H9 (cell line): ENCODE measurements at regions not wholly inside any gene's neighbourhood (a gene's known extent, or its start where the extent isn't known, plus 50 kb on each side); places are given as distances from the start of the nearest gene placed in this dataset.

Experiments used
- DNase-seq: peaks from one replicate; pipeline ENCODE4 v3.0.0-alpha.2; 2017
- H2AFZ ChIP-seq: one replicate; pipeline ENCODE4 v1.6.1; 2013; ENCODE audit warnings: mild to moderate bottlenecking, low read length, control low read depth, moderate library complexity
- H2AK5ac ChIP-seq: 2 replicates; pipeline ENCODE4 v1.6.1; 2013; ENCODE audit warnings: low read length, control low read depth, mixed read lengths; ENCODE audit not compliant: insufficient read length
- H2BK120ac ChIP-seq: one replicate; pipeline ENCODE4 v1.6.1; 2013; ENCODE audit warnings: low read depth, mild to moderate bottlenecking, low read length, control low read depth, inconsistent platforms; ENCODE audit not compliant: poor library complexity, severe bottlenecking
- H2BK12ac ChIP-seq: 2 replicates; pipeline ENCODE4 v1.6.1; 2013; ENCODE audit warnings: low read length, control low read depth, mixed read lengths, low read depth; ENCODE audit not compliant: insufficient read length
- H2BK15ac ChIP-seq: 2 replicates; pipeline ENCODE4 v1.6.1; 2013; ENCODE audit warnings: low read depth, low read length, control low read depth
- H2BK20ac ChIP-seq: one replicate; pipeline ENCODE4 v1.6.1; 2013; ENCODE audit warnings: low read depth, mild to moderate bottlenecking, low read length, control low read depth, inconsistent platforms; ENCODE audit not compliant: poor library complexity, severe bottlenecking
- H2BK5ac ChIP-seq: 2 replicates; pipeline ENCODE4 v1.6.1; 2013; ENCODE audit warnings: low read length, control low read depth, mixed read lengths; ENCODE audit not compliant: insufficient read length
- H3K14ac ChIP-seq: 2 replicates; pipeline ENCODE4 v1.6.1; 2013; ENCODE audit warnings: low read length, control low read depth; ENCODE audit not compliant: insufficient read depth
- H3K18ac ChIP-seq: 2 replicates; pipeline ENCODE4 v1.6.1; 2013; ENCODE audit warnings: low read depth, mild to moderate bottlenecking, mixed read lengths, low read length, control low read depth; ENCODE audit not compliant: insufficient read length
- H3K23ac ChIP-seq: 2 replicates; pipeline ENCODE4 v1.6.1; 2013; ENCODE audit warnings: low read length, control low read depth, mixed read lengths, low read depth; ENCODE audit not compliant: insufficient read length
- H3K23me2 ChIP-seq: 2 replicates; pipeline ENCODE4 v1.6.1; 2013; ENCODE audit warnings: low read depth, mild to moderate bottlenecking, mixed read lengths, low read length, control low read depth; ENCODE audit not compliant: insufficient read length, poor library complexity, severe bottlenecking
- H3K27ac ChIP-seq: 2 replicates; pipeline ENCODE4 v1.5.1; 2013; ENCODE audit warnings: low read length, control low read depth, mixed read lengths, low read depth; ENCODE audit not compliant: insufficient read length
- H3K27me3 ChIP-seq: 2 replicates; pipeline ENCODE4 v1.6.1; 2013; ENCODE audit warnings: low read length, control low read depth, inconsistent platforms; ENCODE audit not compliant: insufficient read depth
- H3K4ac ChIP-seq: 2 replicates; pipeline ENCODE4 v1.6.1; 2013; ENCODE audit warnings: low read depth, mild to moderate bottlenecking, control low read depth, inconsistent platforms, low read length, moderate library complexity
- H3K4me1 ChIP-seq: 2 replicates; pipeline ENCODE4 v1.6.1; 2013; ENCODE audit warnings: low read length, control low read depth, inconsistent platforms; ENCODE audit not compliant: insufficient read depth
- H3K4me2 ChIP-seq: 2 replicates; pipeline ENCODE4 v1.6.1; 2013; ENCODE audit warnings: low read length, control low read depth, mixed read lengths; ENCODE audit not compliant: insufficient read length, insufficient read depth
- H3K56ac ChIP-seq: 2 replicates; pipeline ENCODE4 v1.6.1; 2013; ENCODE audit warnings: low read depth, mild to moderate bottlenecking, mixed read lengths, low read length, control low read depth; ENCODE audit not compliant: insufficient read length
- H3K79me1 ChIP-seq: 2 replicates; pipeline ENCODE4 v1.6.1; 2013; ENCODE audit warnings: low read depth, mild to moderate bottlenecking, moderate library complexity, low read length, control low read depth, inconsistent platforms; ENCODE audit not compliant: insufficient read depth, poor library complexity, severe bottlenecking
- H3K79me2 ChIP-seq: 2 replicates; pipeline ENCODE4 v1.6.1; 2013; ENCODE audit warnings: low read length, control low read depth, inconsistent platforms; ENCODE audit not compliant: insufficient read depth
- H3K9ac ChIP-seq: 2 replicates; pipeline ENCODE4 v1.6.1; 2013; ENCODE audit warnings: low read length, control low read depth, mixed read lengths; ENCODE audit not compliant: insufficient read length; ENCODE audit errors: extremely low read depth
- H3K9me3 ChIP-seq: one replicate; pipeline ENCODE4 v1.6.1; 2013; ENCODE audit warnings: low read depth, low read length, inconsistent platforms; ENCODE audit not compliant: control insufficient read depth
- H3T11ph ChIP-seq: one replicate; pipeline ENCODE4 v1.6.1; 2013; ENCODE audit warnings: mild to moderate bottlenecking, low read length, control low read depth, inconsistent platforms
- H4K20me1 ChIP-seq: one replicate; pipeline ENCODE4 v1.6.1; 2013; ENCODE audit not compliant: control insufficient read depth, insufficient read length, insufficient read depth
- H4K5ac ChIP-seq: 2 replicates; pipeline ENCODE4 v1.6.1; 2013; ENCODE audit warnings: low read depth, mild to moderate bottlenecking, mixed read lengths, low read length, control low read depth; ENCODE audit not compliant: insufficient read length
- H4K8ac ChIP-seq: replicated peaks from 2 replicates; pipeline ENCODE4 v1.6.1; 2013; ENCODE audit warnings: low read length, control low read depth, mixed read lengths, low read depth; ENCODE audit not compliant: insufficient read length
- H4K91ac ChIP-seq: 2 replicates; pipeline ENCODE4 v1.6.1; 2013; ENCODE audit warnings: low read depth, mild to moderate bottlenecking, moderate library complexity, mixed read lengths, low read length, control low read depth; ENCODE audit not compliant: insufficient read length
- H3K27ac Mint-ChIP-seq, 3 experiments: 2 replicates in 2 of 3; 3 replicates in 1 of 3; pipeline ENCODE4 v1.8.0; 2020 to 2021; ENCODE audit warnings: mixed read lengths in 3 of 3, mild to moderate bottlenecking in 1 of 3, moderate library complexity in 1 of 3
- H3K27me3 Mint-ChIP-seq: 2 replicates; pipeline ENCODE4 v1.8.0; 2021; ENCODE audit warnings: low read depth, mild to moderate bottlenecking, moderate library complexity, mixed read lengths
- H3K36me3 Mint-ChIP-seq, 3 experiments: 2 replicates in 2 of 3; 3 replicates in 1 of 3; pipeline ENCODE4 v1.8.0; 2020 to 2021; ENCODE audit warnings: low read depth in 3 of 3, mixed read lengths in 3 of 3; ENCODE audit not compliant: insufficient read depth in 1 of 3
- H3K4me1 Mint-ChIP-seq, 2 experiments: 2 replicates each; pipeline ENCODE4 v1.8.0; 2020; ENCODE audit warnings: mixed read lengths in 2 of 2
- H3K4me3 Mint-ChIP-seq, 2 experiments: 2 replicates in 1 of 2; 3 replicates in 1 of 2; pipeline ENCODE4 v1.8.0; 2020 to 2021; ENCODE audit warnings: mild to moderate bottlenecking in 2 of 2, mixed read lengths in 2 of 2, moderate library complexity in 1 of 2
- H3K9me3 Mint-ChIP-seq, 2 experiments: 2 replicates in 1 of 2; 3 replicates in 1 of 2; pipeline ENCODE4 v1.8.0; 2020; ENCODE audit warnings: mild to moderate bottlenecking in 2 of 2, mixed read lengths in 2 of 2, moderate library complexity in 1 of 2
- CTCF ChIP-seq: fragments of 200-600 bp; sonication (generic); conservative IDR thresholded peaks from 3 replicates; pipeline ENCODE4 v1.8.0; 2021; ENCODE audit warnings: antibody characterized with exemption, mild to moderate bottlenecking

- Histone ChIP-seq H2BK12ac (no peak overlapping the region), H3K79me1 (no peaks in the 10 kb centered on the region), H3K79me2 (no peaks in the 10 kb centered on the region), H3K9ac (no peak overlapping the region), H3K18ac (no peak overlapping the region), H3K23ac (no peak overlapping the region), H4K91ac (no peak overlapping the region), H2AK5ac (no peak overlapping the region), H3K14ac (no peak overlapping the region), H2BK20ac (no peak overlapping the region), H3K4me1 (no peaks in the 10 kb centered on the region), H3K27ac (no peak overlapping the region), H4K8ac (no peak overlapping the region), H3K4ac (no peak overlapping the region), H2BK5ac (no peak overlapping the region), H3K56ac (no peak overlapping the region), H2AFZ (no peak overlapping the region), H4K20me1 (no peaks in the 10 kb centered on the region), H3K23me2 (no peaks in the 10 kb centered on the region), H3T11ph (no peak overlapping the region), H2BK15ac (no peak overlapping the region), H4K5ac (no peak overlapping the region), H3K27me3 (no peaks in the 10 kb centered on the region), H2BK120ac (no peak overlapping the region), H3K4me2 (no peak overlapping the region), H3K9me3 (no peaks in the 10 kb centered on the region)
- H3K36me3 Mint-ChIP-seq: peaks cover 0 to 13% (median 0%) of the 10 kb centered on the region in 3 experiments; a peak in 2 of 7 replicates
- TF ChIP-seq CTCF: no peak
- DNase-seq: no peak
- H3K4me1 Mint-ChIP-seq: no peaks in the 10 kb centered on the region
- peaks cover 16 to 17% of the 10 kb centered on the region in 2 experiments for H3K9me3 Mint-ChIP-seq
- no peaks in the 10 kb centered on the region for H3K27me3 Mint-ChIP-seq
- H3K27ac Mint-ChIP-seq: no peak overlapping the region
- H3K4me3 Mint-ChIP-seq: no peak overlapping the region
These were observed 223.9 kb downstream of the LTN1 start for GRCh38 chr21:28768753-28769152.
